ENCODE measurements at regions not wholly inside any gene's neighbourhood (a gene's known extent, or its start where the extent isn't known, plus 50 kb on each side); places are given as distances from the start of the nearest gene placed in this dataset.

DNA sequence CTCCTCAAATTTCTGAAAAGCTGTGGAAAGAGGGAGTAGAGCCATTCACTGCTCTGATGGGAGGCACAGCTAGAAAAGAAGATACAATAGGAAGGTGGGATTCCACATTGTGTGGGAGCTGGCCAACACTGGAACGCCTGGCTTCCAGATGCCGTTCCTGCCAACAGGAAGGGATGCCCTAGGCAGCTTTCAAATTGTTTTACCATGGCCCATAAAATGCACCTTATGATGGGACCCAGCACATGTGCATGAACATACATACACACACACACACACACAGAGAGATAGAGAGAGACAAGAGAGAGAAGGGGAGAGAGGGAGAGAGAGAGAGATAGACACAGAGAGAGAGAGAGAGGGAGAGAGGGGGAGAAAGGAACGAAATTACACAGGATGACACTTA lies 86.1 kb upstream of the BZW1 start:
- Histone ChIP-seq H3K9ac (ENCODE audit: low read length) (no peak overlapping the region), H3K4me1 (ENCODE audit: control insufficient read depth, insufficient read depth, low read length) (peaks cover 3% of the 10 kb centered on the region), H3K9me3 (ENCODE audit: control insufficient read depth, low read length) (no peaks in the 10 kb centered on the region), H3K4me3 (ENCODE audit: low read length) (no peak overlapping the region), H3K36me3 (ENCODE audit: control insufficient read depth, insufficient read depth, low read length, severe bottlenecking) (no peaks in the 10 kb centered on the region), H3K27me3 (replicated peaks; ENCODE audit: control insufficient read depth, insufficient read depth, low read length) (peaks cover 18% of the 10 kb centered on the region)
- no peak for DNase-seq (ENCODE audit: low read depth)

DNA sequence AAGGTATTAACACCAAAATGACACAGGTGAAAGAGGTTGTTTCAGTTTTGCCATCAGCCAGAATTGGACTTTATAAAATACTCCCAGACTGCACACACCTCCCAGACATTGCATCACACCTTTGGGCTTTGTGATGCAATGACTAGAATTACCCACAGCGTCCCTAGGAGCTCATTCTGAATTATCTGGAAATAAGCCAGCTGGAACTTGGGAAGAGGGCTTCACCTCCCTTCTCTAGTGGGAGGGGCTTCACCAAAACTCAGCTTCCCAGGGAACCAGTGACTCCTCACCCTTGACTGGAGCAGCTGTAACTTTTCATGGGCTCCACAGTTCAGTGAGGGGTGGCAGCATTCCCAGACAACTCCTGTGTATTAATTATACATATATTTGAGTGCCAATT lies 83.1 kb upstream of the BZW1 start:
- Histone ChIP-seq H3K27me3 (replicated peaks; ENCODE audit: control insufficient read depth, insufficient read depth, low read length) (peaks cover 18% of the 10 kb centered on the region), H3K9me3 (ENCODE audit: control insufficient read depth, low read length) (no peaks in the 10 kb centered on the region), H3K9ac (ENCODE audit: low read length) (no peak overlapping the region), H3K36me3 (ENCODE audit: control insufficient read depth, insufficient read depth, low read length, severe bottlenecking) (no peaks in the 10 kb centered on the region), H3K4me1 (ENCODE audit: control insufficient read depth, insufficient read depth, low read length) (peaks cover 3% of the 10 kb centered on the region), H3K4me3 (ENCODE audit: low read length) (no peak overlapping the region)
- DNase-seq (ENCODE audit: low read depth): peak; percentile 41

DNA sequence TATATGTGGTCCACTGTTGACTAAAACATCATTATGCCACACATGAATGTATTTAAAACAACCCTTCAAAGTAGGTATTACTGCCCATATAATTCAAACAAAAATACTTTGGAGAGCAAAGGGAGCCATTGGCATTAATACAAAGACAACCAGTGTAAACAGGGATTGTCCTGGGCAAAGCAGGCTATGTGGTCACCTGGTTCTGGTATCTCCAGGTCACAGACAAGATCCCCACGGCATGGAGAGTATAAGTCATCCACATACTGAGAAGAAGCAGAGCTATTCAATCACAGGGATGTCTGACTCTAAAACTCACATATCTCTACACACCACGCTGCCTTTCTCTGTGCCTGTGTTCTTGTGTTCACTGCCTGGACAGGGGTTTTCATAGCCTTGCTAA lies 81.4 kb upstream of the BZW1 start:
- Histone ChIP-seq H3K9ac (ENCODE audit: low read length) (no peak overlapping the region), H3K4me3 (ENCODE audit: low read length) (no peak overlapping the region), H3K27me3 (replicated peaks; ENCODE audit: control insufficient read depth, insufficient read depth, low read length) (peaks cover 6% of the 10 kb centered on the region), H3K36me3 (ENCODE audit: control insufficient read depth, insufficient read depth, low read length, severe bottlenecking) (no peaks in the 10 kb centered on the region), H3K9me3 (ENCODE audit: control insufficient read depth, low read length) (no peaks in the 10 kb centered on the region), H3K4me1 (ENCODE audit: control insufficient read depth, insufficient read depth, low read length) (peaks cover 3% of the 10 kb centered on the region)
- no peak for DNase-seq (ENCODE audit: low read depth)

DNA sequence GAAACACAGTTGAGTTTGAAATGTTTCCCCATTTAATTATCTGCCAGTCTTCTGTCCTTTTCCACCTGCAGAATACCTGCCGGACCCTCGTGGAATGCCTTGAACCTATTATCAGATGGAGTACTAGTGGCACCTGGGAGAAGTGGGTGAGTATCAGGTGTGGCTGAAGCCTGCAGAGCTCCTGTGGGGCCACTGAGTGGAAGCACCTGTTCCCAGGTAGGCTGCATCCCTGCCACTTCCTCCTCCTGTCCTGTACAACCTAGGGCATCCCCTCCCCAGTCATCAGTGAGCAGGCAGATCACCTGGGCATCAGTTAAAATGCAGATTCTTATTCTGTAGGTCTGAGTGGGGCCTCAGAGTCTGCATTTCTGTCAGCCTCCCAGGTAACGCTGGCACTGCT lies 80.8 kb upstream of the BZW1 start:
- Histone ChIP-seq H3K4me3 (ENCODE audit: low read length) (no peak overlapping the region), H3K9ac (ENCODE audit: low read length) (no peak overlapping the region), H3K36me3 (ENCODE audit: control insufficient read depth, insufficient read depth, low read length, severe bottlenecking) (no peaks in the 10 kb centered on the region), H3K27me3 (replicated peaks; ENCODE audit: control insufficient read depth, insufficient read depth, low read length) (no peaks in the 10 kb centered on the region), H3K9me3 (ENCODE audit: control insufficient read depth, low read length) (no peaks in the 10 kb centered on the region), H3K4me1 (ENCODE audit: control insufficient read depth, insufficient read depth, low read length) (peaks cover 5% of the 10 kb centered on the region)
- no peak for DNase-seq (ENCODE audit: low read depth)

DNA sequence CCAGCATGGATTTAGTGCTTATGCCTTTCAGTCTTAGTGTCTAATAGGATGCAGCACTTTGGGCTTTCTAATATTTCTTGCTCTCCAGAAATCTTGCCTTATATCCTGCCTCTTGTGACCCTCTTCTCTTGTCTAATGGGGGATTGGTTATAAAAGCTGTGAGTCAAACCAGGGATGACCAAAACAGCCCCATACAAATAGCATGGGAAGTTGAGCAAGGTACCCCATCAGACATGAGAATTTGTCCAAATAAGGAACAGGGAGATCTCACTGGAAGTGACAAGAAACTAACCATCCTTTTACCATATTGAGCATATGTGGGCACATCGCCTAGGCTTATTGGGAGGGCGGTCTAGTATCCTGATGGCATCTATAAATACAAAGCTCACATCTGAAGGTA lies 78.8 kb upstream of the BZW1 start:
- Histone ChIP-seq H3K4me3 (ENCODE audit: low read length) (no peak overlapping the region), H3K9ac (ENCODE audit: low read length) (no peak overlapping the region), H3K27me3 (replicated peaks; ENCODE audit: control insufficient read depth, insufficient read depth, low read length) (no peaks in the 10 kb centered on the region)

DNA sequence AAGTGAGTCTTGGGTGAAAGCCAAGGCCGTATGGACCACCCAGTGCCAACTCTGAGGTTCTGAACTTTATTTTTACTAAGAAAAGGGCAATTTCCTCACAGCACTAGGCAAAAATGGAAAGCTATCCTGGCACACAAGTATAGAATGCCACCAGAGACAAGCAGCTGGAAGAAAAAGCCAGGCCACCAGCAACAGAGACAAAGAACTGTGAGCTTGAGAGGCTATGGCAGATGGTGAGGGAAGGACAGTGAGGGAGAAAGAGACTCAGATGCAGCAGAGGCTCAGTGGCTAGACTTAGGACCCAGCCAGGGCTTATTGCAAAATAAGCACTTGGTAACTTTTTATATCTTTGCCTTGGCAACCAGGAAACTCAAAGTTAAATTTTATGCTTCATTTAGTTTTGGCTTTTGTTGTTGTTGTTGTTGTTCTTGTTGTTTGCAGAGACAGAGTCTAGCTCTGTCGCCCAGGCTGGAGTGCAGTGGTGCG lies 78.0 kb upstream of the BZW1 start:
- no peaks in the 10 kb centered on the region for H3K27me3 ChIP-seq (replicated peaks; ENCODE audit: control insufficient read depth, insufficient read depth, low read length)
- DNase-seq (ENCODE audit: low read depth): no peak

More for the DNA sequence above, 78.8 kb upstream of the BZW1 start:
- H3K4me1 ChIP-seq (ENCODE audit: control insufficient read depth, insufficient read depth, low read length): peaks cover 18% of the 10 kb centered on the region
- no peaks in the 10 kb centered on the region for H3K36me3 ChIP-seq (ENCODE audit: control insufficient read depth, insufficient read depth, low read length, severe bottlenecking)
- no peaks in the 10 kb centered on the region for H3K9me3 ChIP-seq (ENCODE audit: control insufficient read depth, low read length)
- no peak for DNase-seq (ENCODE audit: low read depth)

DNA sequence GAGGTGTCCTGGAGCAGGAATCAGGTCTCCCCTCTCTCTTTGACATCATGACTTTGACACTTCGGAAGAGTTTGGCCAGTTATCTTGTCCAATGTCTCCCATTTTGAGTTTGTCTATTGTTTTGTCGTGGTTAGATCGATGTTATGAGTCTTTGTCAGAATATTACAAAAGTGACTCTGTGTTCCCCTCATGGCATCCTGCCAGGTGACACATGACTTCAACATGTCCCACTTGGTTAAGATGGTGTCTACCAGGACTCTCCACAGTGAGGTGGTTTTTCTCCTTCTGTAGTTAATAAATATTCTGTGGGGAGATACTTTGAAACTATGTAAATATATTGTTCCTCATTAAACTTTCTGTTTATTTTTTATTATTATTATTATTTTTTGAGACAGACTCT lies 76.6 kb upstream of the BZW1 start:
- Histone ChIP-seq H3K9me3 (ENCODE audit: control insufficient read depth, low read length) (no peaks in the 10 kb centered on the region), H3K4me3 (ENCODE audit: low read length) (no peak overlapping the region), H3K36me3 (ENCODE audit: control insufficient read depth, insufficient read depth, low read length, severe bottlenecking) (no peaks in the 10 kb centered on the region), H3K4me1 (ENCODE audit: control insufficient read depth, insufficient read depth, low read length) (peaks cover 21% of the 10 kb centered on the region), H3K9ac (ENCODE audit: low read length) (no peak overlapping the region), H3K27me3 (replicated peaks; ENCODE audit: control insufficient read depth, insufficient read depth, low read length) (no peaks in the 10 kb centered on the region)
- DNase-seq (ENCODE audit: low read depth): no peak

More for the DNA sequence above, 78.0 kb upstream of the BZW1 start:
- Histone ChIP-seq H3K4me1 (ENCODE audit: control insufficient read depth, insufficient read depth, low read length) (peaks cover 18% of the 10 kb centered on the region), H3K36me3 (ENCODE audit: control insufficient read depth, insufficient read depth, low read length, severe bottlenecking) (no peaks in the 10 kb centered on the region), H3K9me3 (ENCODE audit: control insufficient read depth, low read length) (no peaks in the 10 kb centered on the region), H3K9ac (ENCODE audit: low read length) (no peak overlapping the region), H3K4me3 (ENCODE audit: low read length) (no peak overlapping the region)

DNA sequence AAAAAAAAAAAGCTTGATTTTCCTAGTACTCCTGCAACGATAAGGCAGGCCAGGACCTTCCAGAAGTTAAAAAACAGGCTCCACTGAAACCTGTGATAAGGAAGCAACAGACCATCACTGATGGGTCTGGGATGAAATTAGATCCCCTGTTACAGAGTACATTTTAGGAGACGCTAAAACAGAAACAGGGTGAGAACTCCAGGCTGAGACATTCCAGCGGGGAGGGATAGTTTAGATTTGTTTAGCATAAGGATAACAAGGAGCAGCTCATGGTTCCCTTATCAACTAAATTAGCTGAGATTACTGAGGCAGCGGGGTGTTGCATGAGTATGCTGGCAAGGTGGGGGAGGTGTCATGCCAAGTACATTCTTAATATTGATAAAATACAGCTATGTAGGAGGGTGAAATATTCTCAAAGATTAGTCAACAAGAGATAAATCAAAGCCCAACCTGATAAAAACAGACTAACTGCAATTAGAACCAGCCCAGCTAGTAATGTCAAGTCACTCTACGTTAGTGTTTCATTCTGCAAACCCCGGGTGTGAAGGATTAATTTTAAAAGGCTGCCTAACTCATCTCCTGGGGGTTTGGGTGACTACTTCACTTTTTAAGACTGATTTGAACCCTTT lies 75.0 kb upstream of the BZW1 start:
- Histone ChIP-seq H3K36me3 (ENCODE audit: control insufficient read depth, insufficient read depth, low read length, severe bottlenecking) (no peaks in the 10 kb centered on the region), H3K27me3 (replicated peaks; ENCODE audit: control insufficient read depth, insufficient read depth, low read length) (no peaks in the 10 kb centered on the region), H3K4me1 (ENCODE audit: control insufficient read depth, insufficient read depth, low read length) (peaks cover 35% of the 10 kb centered on the region), H3K9ac (ENCODE audit: low read length) (peak overlapping the region; percentile 39), H3K9me3 (ENCODE audit: control insufficient read depth, low read length) (no peaks in the 10 kb centered on the region), H3K4me3 (ENCODE audit: low read length) (no peak overlapping the region)
- no peak for DNase-seq (ENCODE audit: low read depth)

DNA sequence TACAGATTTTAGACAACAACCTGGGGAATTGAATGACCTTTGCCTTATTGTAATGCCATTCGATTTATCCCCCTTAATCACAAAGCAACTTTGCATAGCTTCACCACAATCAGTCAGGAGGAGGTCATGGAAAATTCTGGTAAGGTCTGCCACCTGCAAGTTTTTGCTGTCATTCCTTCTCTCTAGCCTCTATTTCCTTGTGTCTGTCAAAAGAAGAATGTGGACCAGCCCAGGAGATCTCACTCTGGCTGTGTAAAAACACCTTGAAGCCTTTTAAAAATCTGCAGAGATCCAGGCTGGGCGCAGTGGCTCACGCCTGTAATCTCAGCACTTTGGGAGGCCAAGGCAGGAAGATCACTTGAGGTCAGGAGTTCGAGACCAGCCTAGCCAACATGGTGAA lies 74.1 kb upstream of the BZW1 start:
- Histone ChIP-seq H3K36me3 (ENCODE audit: control insufficient read depth, insufficient read depth, low read length, severe bottlenecking) (no peaks in the 10 kb centered on the region), H3K9me3 (ENCODE audit: control insufficient read depth, low read length) (no peaks in the 10 kb centered on the region), H3K27me3 (replicated peaks; ENCODE audit: control insufficient read depth, insufficient read depth, low read length) (no peaks in the 10 kb centered on the region), H3K4me1 (ENCODE audit: control insufficient read depth, insufficient read depth, low read length) (peaks cover 42% of the 10 kb centered on the region), H3K4me3 (ENCODE audit: low read length) (no peak overlapping the region), H3K9ac (ENCODE audit: low read length) (no peak overlapping the region)
- no peak for DNase-seq (ENCODE audit: low read depth)

DNA sequence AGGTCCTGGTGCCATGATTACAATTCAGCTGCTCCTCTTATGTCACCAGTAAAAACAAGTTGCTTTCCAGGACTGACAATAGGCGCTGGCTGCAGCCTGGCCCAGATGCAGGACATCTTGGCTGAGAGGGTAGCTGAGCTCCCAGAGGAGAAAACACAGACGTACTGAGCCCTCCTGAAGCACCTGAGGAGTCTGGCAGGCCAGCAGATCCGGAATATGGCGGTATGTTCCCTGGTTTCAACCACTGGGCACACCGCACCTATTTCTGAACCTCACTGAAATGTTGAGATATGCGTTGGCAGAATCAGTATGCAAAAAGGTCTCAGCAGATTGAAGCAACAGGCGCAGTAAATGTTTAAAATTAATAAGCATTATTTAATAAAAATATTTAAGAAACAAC lies 73.1 kb upstream of the BZW1 start:
- no peak for DNase-seq (ENCODE audit: low read depth)
- Histone ChIP-seq H3K27me3 (replicated peaks; ENCODE audit: control insufficient read depth, insufficient read depth, low read length) (no peaks in the 10 kb centered on the region), H3K9ac (ENCODE audit: low read length) (no peak overlapping the region), H3K4me3 (ENCODE audit: low read length) (no peak overlapping the region), H3K9me3 (ENCODE audit: control insufficient read depth, low read length) (no peaks in the 10 kb centered on the region), H3K4me1 (ENCODE audit: control insufficient read depth, insufficient read depth, low read length) (peaks cover 47% of the 10 kb centered on the region), H3K36me3 (ENCODE audit: control insufficient read depth, insufficient read depth, low read length, severe bottlenecking) (no peaks in the 10 kb centered on the region)

DNA sequence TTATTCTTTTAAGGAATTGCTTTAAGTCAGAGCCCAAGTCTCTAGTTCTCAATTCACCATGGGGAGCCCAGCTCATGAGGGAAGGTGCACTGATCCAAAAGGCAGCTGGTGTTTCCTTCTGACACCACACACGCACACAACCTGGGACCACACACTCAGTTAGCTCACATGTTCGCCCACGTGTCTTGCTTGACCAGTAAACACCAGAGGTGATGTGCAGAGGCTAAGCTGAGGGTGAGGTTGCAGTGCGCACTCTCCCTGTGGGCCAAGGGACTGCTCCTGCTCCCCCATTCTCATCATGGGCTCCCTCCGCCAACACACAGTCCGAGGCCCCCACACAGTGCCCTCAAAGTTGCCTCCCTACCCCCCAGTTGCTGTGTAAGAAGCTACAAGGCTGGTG lies 70.8 kb upstream of the BZW1 start:
- Histone ChIP-seq H3K9ac (ENCODE audit: low read length) (peak overlapping the region; percentile 81), H3K36me3 (ENCODE audit: control insufficient read depth, insufficient read depth, low read length, severe bottlenecking) (no peaks in the 10 kb centered on the region), H3K4me1 (ENCODE audit: control insufficient read depth, insufficient read depth, low read length) (peaks cover 45% of the 10 kb centered on the region), H3K9me3 (ENCODE audit: control insufficient read depth, low read length) (no peaks in the 10 kb centered on the region), H3K4me3 (ENCODE audit: low read length) (no peak overlapping the region), H3K27me3 (replicated peaks; ENCODE audit: control insufficient read depth, insufficient read depth, low read length) (no peaks in the 10 kb centered on the region)
- DNase-seq (ENCODE audit: low read depth): no peak
